ENCODE measurements at regions not wholly inside any gene's neighbourhood (a gene's known extent, or its start where the extent isn't known, plus 50 kb on each side); places are given as distances from the start of the nearest gene placed in this dataset.

- 34% methylated on average over 4 of the region's 4 CpGs for WGBS (ENCODE audit: missing lambda C conversion rate)
- H3K4me2 ChIP-seq = no peak overlapping the region
- H3K9me3 ChIP-seq = no peaks in the 10 kb centered on the region
- TF ChIP-seq MAFK (IDR thresholded peaks at IDR 0.05; ENCODE audit: partially characterized antibody) (no peak), POLR2A (IDR thresholded peaks at IDR 0.05; ENCODE audit: low read length) (no peak), HOXA7 (CRISPR knock-in tag; IDR thresholded peaks at IDR 0.05) (no peak)
- no peak overlapping the region for H3K4me3 ChIP-seq
- FAIRE-seq (peak; percentile 70), DNase-seq (ENCODE audit: low read depth in 1 of 2, low spot score in 1 of 2) (no peak), ATAC-seq (no peak)
- CTCF ChIA-PET = no interaction called here
- H3K4me1 ChIP-seq = no peaks in the 10 kb centered on the region
- POLR2A ChIA-PET = no interaction called here
- no peak overlapping the region for H3K27ac ChIP-seq
These were observed 995.7 kb upstream of the PRKX start for GRCh38 chrX:4708970-4709760.

GRCh38 chrX:4706961-4707360 is 993.5 kb upstream of the PRKX start:
- H3K4me3 ChIP-seq = no peak overlapping the region
- TF ChIP-seq NPAS2 (CRISPR knock-in tag; IDR thresholded peaks at IDR 0.05; ENCODE audit: borderline replicate concordance) (no peak), FOSL2 (IDR thresholded peaks at IDR 0.05) (no peak), FOSL2 (CRISPR knock-in tag; IDR thresholded peaks at IDR 0.05) (no peak), ZSCAN20 (CRISPR knock-in tag; IDR thresholded peaks at IDR 0.05) (no peak), SREBF2 (IDR thresholded peaks at IDR 0.05) (no peak)
- no peaks in the 10 kb centered on the region for H3K9me3 ChIP-seq
- CTCF ChIA-PET = interaction anchor here (0.7 kb wide), 1 partner anchor 67 kb away, joined by 4 read pairs; no protein-coding TSS in a partner anchor
- WGBS (ENCODE audit: missing lambda C conversion rate) = 73% methylated on average over 7 of the region's 7 CpGs
- ATAC-seq (no peak), DNase-seq (ENCODE audit: low read depth in 1 of 2, low spot score in 1 of 2) (no peak), FAIRE-seq (no peak)
- no peaks in the 10 kb centered on the region for H3K4me1 ChIP-seq
- POLR2A ChIA-PET = no interaction called here
- H3K27ac ChIP-seq = no peak overlapping the region
- H3K4me2 ChIP-seq = no peak overlapping the region

- 96% methylated on average over 2 of the region's 2 CpGs for WGBS (ENCODE audit: missing lambda C conversion rate)
- ATAC-seq (no peak), DNase-seq (ENCODE audit: low read depth in 1 of 2, low spot score in 1 of 2) (no peak), FAIRE-seq (peak; percentile 32)
- CTCF ChIA-PET = no interaction called here
- POLR2A ChIA-PET = no interaction called here
- no peaks in the 10 kb centered on the region for H3K4me1 ChIP-seq
- no peak overlapping the region for H3K27ac ChIP-seq
- H3K9me3 ChIP-seq = no peaks in the 10 kb centered on the region
- TF ChIP-seq CHD4 (IDR thresholded peaks at IDR 0.05; ENCODE audit: borderline replicate concordance) = no peak
- no peak for TF ChIP-seq CBX8 (IDR thresholded peaks at IDR 0.05)
- no peak for TF ChIP-seq USF2 (IDR thresholded peaks at IDR 0.05)
- no peak for TF ChIP-seq FOXS1 (CRISPR knock-in tag; IDR thresholded peaks at IDR 0.05)
- no peak for TF ChIP-seq HOXB5 (CRISPR knock-in tag; IDR thresholded peaks at IDR 0.05)
- no peak for TF ChIP-seq ATOH8 (CRISPR knock-in tag; IDR thresholded peaks at IDR 0.05; ENCODE audit: low read depth)
- no peak for TF ChIP-seq SREBF2 (IDR thresholded peaks at IDR 0.05)
- no peak for TF ChIP-seq TFCP2L1 (CRISPR knock-in tag; IDR thresholded peaks at IDR 0.05)
- TF ChIP-seq HOXA7 (CRISPR knock-in tag; IDR thresholded peaks at IDR 0.05) = no peak
- no peak for TF ChIP-seq RCOR1 (IDR thresholded peaks at IDR 0.05; ENCODE audit: low read depth, low read length)
- no peak for TF ChIP-seq NPAS2 (CRISPR knock-in tag; IDR thresholded peaks at IDR 0.05; ENCODE audit: borderline replicate concordance)
- TF ChIP-seq EHMT2 (IDR thresholded peaks at IDR 0.05; ENCODE audit: low read depth) = no peak
- TF ChIP-seq PHF8 (IDR thresholded peaks at IDR 0.05; ENCODE audit: borderline replicate concordance, low read depth) = no peak
- TF ChIP-seq EP300 (IDR thresholded peaks at IDR 0.05) = no peak
- no peak overlapping the region for H3K4me3 ChIP-seq
- no peak overlapping the region for H3K4me2 ChIP-seq
These were observed 977.1 kb upstream of the PRKX start for GRCh38 chrX:4690521-4690920.

- ChIA-PET CTCF (interaction anchor here (0.6 kb wide), 1 partner anchor 268 kb away, joined by 3 read pairs; no protein-coding TSS in a partner anchor), POLR2A (no interaction called here)
- DNase-seq (ENCODE audit: low read depth in 1 of 2, low spot score in 1 of 2) = no peak
- Histone ChIP-seq H3K4me2 (no peak overlapping the region), H3K4me3 (no peak overlapping the region), H3K9me3 (no peaks in the 10 kb centered on the region), H3K4me1 (no peaks in the 10 kb centered on the region), H3K27ac (no peak overlapping the region)
- ATAC-seq = no peak
- FAIRE-seq = no peak
- WGBS (ENCODE audit: missing lambda C conversion rate) = 60% methylated on average over 5 of the region's 6 CpGs
- no peak for TF ChIP-seq CEBPB (IDR thresholded peaks at IDR 0.05)
- no peak for TF ChIP-seq EP300 (IDR thresholded peaks at IDR 0.05)
- TF ChIP-seq KDM1A (IDR thresholded peaks at IDR 0.05; ENCODE audit: low read depth) = no peak
- TF ChIP-seq MAZ (IDR thresholded peaks at IDR 0.05; ENCODE audit: borderline replicate concordance, low read depth, low read length) = no peak
- TF ChIP-seq EHF (CRISPR knock-in tag; IDR thresholded peaks at IDR 0.05) = no peak
- TF ChIP-seq NFE2L2 (conservative IDR thresholded peaks at IDR 0.05; ENCODE audit: low read length) = no peak
- TF ChIP-seq REST (IDR thresholded peaks at IDR 0.05) = no peak
- no peak for TF ChIP-seq GATA3 (IDR thresholded peaks at IDR 0.05; ENCODE audit: borderline replicate concordance)
- TF ChIP-seq RCOR1 (IDR thresholded peaks at IDR 0.05; ENCODE audit: low read depth, low read length) = no peak
- no peak for TF ChIP-seq RARB (CRISPR knock-in tag; IDR thresholded peaks at IDR 0.05)
- TF ChIP-seq CHD4 (IDR thresholded peaks at IDR 0.05; ENCODE audit: borderline replicate concordance) = no peak
- no peak for TF ChIP-seq SMC3 (IDR thresholded peaks at IDR 0.05)
These were observed 969.2 kb upstream of the PRKX start for GRCh38 chrX:4682636-4683035.

Measured in A549 (cell line).